Mesothelial cell of epicardium (in vitro differentiated cells): ENCODE measurements at regions not wholly inside any gene's neighbourhood (a gene's known extent, or its start where the extent isn't known, plus 50 kb on each side); places are given as distances from the start of the nearest gene placed in this dataset.

Experiments used
- DNase-seq, 2 experiments: peaks; one replicate each; pipeline ENCODE4 v3.0.0; 2021; ENCODE audit warnings: low spot score in 2 of 2; ENCODE audit not compliant: unreplicated experiment in 2 of 2
- H3K27ac Mint-ChIP-seq: 2 replicates; pipeline ENCODE4 v1.8.0; 2021; ENCODE audit warnings: mixed read lengths
- H3K27me3 Mint-ChIP-seq: 2 replicates; pipeline ENCODE4 v1.8.0; 2021; ENCODE audit warnings: low read depth, mixed read lengths
- H3K36me3 Mint-ChIP-seq: 2 replicates; pipeline ENCODE4 v1.8.0; 2021; ENCODE audit warnings: mixed read lengths
- H3K4me1 Mint-ChIP-seq: 2 replicates; pipeline ENCODE4 v1.8.0; 2021; ENCODE audit warnings: mixed read lengths
- H3K4me3 Mint-ChIP-seq: 2 replicates; pipeline ENCODE4 v1.8.0; 2021; ENCODE audit warnings: mild to moderate bottlenecking, moderate library complexity, mixed read lengths
- H3K9me3 Mint-ChIP-seq: 2 replicates; pipeline ENCODE4 v1.8.0; 2021; ENCODE audit warnings: mixed read lengths
- TF ChIP-seq, protein P1 (sequence below): fragments of 200-600 bp; sonication (generic); IDR thresholded peaks from one replicate; pipeline ENCODE4 v1.5.0; 2021; ENCODE audit warnings: antibody characterized with exemption; ENCODE audit not compliant: unreplicated experiment

DNA sequence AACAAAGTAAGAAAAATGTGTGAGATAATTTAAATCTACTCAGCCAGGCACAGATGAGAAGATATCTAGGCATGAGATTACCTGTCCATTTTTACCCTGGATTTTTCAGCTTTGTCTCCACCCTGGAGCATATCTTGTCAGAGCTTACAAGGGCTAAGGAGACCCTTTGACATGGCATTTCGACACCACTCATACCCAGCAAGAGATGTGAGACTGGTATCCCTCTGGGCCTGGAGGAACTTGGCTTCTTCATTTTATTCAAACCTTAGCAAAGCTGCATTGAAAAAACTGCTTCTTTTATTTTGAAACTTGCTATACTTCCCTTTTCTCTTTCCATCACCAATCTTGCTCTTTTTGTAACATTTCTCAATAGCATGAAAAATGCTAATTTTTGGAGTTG, 194.9 kb upstream of the HNMT start:
- DNase-seq: no peak
- Mint-ChIP-seq H3K27me3 (no peaks in the 10 kb centered on the region), H3K4me1 (peaks cover 3% of the 10 kb centered on the region), H3K9me3 (peaks cover 9% of the 10 kb centered on the region), H3K36me3 (no peaks in the 10 kb centered on the region), H3K27ac (no peak overlapping the region), H3K4me3 (no peak overlapping the region)
- TF ChIP-seq, protein P1, sequence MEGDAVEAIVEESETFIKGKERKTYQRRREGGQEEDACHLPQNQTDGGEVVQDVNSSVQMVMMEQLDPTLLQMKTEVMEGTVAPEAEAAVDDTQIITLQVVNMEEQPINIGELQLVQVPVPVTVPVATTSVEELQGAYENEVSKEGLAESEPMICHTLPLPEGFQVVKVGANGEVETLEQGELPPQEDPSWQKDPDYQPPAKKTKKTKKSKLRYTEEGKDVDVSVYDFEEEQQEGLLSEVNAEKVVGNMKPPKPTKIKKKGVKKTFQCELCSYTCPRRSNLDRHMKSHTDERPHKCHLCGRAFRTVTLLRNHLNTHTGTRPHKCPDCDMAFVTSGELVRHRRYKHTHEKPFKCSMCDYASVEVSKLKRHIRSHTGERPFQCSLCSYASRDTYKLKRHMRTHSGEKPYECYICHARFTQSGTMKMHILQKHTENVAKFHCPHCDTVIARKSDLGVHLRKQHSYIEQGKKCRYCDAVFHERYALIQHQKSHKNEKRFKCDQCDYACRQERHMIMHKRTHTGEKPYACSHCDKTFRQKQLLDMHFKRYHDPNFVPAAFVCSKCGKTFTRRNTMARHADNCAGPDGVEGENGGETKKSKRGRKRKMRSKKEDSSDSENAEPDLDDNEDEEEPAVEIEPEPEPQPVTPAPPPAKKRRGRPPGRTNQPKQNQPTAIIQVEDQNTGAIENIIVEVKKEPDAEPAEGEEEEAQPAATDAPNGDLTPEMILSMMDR: no peak

DNA sequence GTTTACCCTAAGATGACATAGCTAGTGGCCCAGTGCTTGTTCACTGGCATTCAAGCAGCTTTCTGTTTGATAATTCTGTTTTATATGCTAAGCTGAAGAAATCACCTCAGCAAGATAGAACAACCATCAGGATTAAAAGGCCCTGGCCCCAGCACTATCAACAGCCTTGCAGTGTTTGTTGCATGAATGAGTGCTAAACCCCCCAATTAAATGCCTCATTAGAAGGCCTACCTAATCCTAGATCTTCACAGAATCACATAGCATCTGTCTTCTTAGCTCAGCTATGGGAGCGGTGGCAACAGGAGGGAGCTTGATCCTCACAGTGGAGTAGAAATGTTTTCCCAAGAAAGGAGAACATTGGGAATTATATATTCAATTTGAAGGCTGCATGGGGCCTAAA, 194.1 kb upstream of the HNMT start:
- Mint-ChIP-seq H3K27ac (no peak overlapping the region), H3K4me3 (no peak overlapping the region), H3K9me3 (peaks cover 13% of the 10 kb centered on the region), H3K4me1 (peaks cover 3% of the 10 kb centered on the region), H3K36me3 (no peaks in the 10 kb centered on the region), H3K27me3 (no peaks in the 10 kb centered on the region)
- TF ChIP-seq, protein P1: no peak
- DNase-seq: no peak

DNA sequence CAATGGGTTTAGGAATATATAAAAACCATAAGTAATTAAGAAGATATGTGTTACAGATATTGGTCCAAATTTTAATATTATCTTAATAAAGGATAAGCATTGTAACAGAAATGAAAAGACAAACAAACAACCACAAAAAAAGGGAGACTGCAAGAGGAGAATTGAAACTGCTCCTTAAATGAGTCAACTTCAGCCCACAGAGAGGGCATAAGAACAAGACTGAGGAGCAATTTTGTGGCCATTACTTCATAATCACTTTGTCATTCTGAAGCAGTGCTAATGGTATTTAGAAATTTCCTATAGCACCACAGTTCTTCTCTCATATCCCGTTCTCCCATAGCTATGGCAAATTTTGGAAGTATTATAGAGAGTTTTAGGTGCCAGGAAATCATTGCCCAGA, 193.2 kb upstream of the HNMT start:
- Mint-ChIP-seq H3K27me3 (no peaks in the 10 kb centered on the region), H3K36me3 (no peaks in the 10 kb centered on the region), H3K4me1 (peaks cover 11% of the 10 kb centered on the region), H3K4me3 (no peak overlapping the region), H3K9me3 (peaks cover 13% of the 10 kb centered on the region), H3K27ac (no peak overlapping the region)
- no peak for DNase-seq
- TF ChIP-seq, protein P1: no peak

DNA sequence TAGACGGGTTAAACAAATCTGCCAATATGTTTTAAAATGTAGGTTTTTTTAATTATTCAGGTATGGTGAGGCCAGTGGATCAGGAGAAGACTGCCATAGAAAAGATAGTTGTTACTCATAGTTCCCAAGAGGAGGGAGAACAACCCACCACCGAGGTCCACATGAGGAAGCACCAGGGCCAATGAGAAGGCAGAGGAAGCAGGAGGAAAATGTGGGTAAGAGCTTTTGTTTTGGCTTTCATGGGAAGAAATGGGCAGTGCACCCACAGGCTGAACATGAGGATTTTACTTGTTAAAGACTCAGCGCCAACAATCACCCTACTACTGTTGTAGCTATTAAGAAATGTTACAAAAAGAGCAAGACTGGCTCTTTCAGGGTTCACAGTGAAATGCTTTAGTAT, 191.8 kb upstream of the HNMT start:
- no peaks in the 10 kb centered on the region for H3K27me3 Mint-ChIP-seq
- no peak overlapping the region for H3K4me3 Mint-ChIP-seq
- no peak overlapping the region for H3K27ac Mint-ChIP-seq
- H3K4me1 Mint-ChIP-seq: peaks cover 16% of the 10 kb centered on the region
- H3K9me3 Mint-ChIP-seq: peaks cover 13% of the 10 kb centered on the region
- H3K36me3 Mint-ChIP-seq: no peaks in the 10 kb centered on the region
- TF ChIP-seq, protein P1: no peak
- no peak for DNase-seq

DNA sequence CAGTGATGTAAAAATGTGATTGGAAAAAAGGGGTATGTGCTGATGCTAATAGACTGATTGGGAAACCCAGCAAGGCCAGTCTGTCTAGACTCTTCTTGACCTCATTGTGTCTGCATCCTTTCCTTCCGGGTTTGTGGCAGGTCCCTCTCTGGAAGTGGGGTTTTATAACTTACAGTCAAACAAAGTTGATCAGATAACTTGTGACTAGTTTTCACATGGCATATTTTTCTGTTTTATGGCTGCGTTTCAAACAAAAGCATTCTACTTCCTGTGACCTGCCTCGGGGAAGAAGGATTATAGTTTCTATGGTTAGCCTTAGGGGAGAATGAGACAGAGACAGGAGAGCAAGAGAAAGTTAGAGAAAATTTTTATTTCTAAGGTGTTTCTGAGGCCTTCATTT, 188.7 kb upstream of the HNMT start:
- Mint-ChIP-seq H3K27me3 (no peaks in the 10 kb centered on the region), H3K9me3 (peaks cover 10% of the 10 kb centered on the region), H3K4me3 (no peak overlapping the region), H3K4me1 (peaks cover 12% of the 10 kb centered on the region), H3K36me3 (no peaks in the 10 kb centered on the region), H3K27ac (peak overlapping the region; percentile 89)
- TF ChIP-seq, protein P1: no peak
- DNase-seq: no peak

DNA sequence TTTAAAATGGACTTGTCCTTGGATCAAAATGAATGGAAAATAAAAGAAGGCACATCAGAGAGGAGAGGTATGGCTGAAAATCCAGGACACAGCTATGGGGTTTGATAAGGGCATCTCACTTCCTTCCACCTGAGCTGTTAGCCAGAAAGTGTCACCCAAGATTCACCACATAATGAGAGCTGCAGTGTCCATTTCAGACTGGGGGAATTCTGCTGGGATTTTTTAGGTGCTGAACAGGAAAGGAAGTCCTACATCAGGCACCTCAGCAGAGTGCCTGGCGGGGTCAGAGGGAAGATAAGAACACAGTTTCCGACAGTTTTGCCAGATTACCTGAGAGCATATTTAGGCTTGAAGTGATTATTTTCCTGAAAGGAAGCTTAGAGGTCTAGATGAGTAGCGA, 187.6 kb upstream of the HNMT start:
- Mint-ChIP-seq H3K36me3 (no peaks in the 10 kb centered on the region), H3K4me3 (no peak overlapping the region), H3K27me3 (no peaks in the 10 kb centered on the region), H3K9me3 (peaks cover 10% of the 10 kb centered on the region), H3K27ac (peak overlapping the region; percentile 0), H3K4me1 (peaks cover 12% of the 10 kb centered on the region)
- no peak for DNase-seq
- TF ChIP-seq, protein P1: no peak
